OCI-LY1 (cell line): ENCODE measurements at regions not wholly inside any gene's neighbourhood (a gene's known extent, or its start where the extent isn't known, plus 50 kb on each side); places are given as distances from the start of the nearest gene placed in this dataset.

ENCODE experiments used
- H2AFZ ChIP-seq: fragments of 200-600 bp; sonication (generic), shearing (Covaris generic); 2 replicates; pipeline ENCODE4 v1.6.0; 2014; ENCODE audit warnings: antibody characterized with exemption, mild to moderate bottlenecking, low read length
- H3F3A ChIP-seq: fragments of 200-600 bp; sonication (generic), shearing (Covaris generic); 2 replicates; pipeline ENCODE4 v1.6.0; 2014; ENCODE audit warnings: mild to moderate bottlenecking, antibody characterized with exemption, low read length, moderate library complexity; ENCODE audit not compliant: insufficient read depth
- H3K27ac ChIP-seq: fragments of 200-600 bp; sonication (generic); 2 replicates; pipeline ENCODE4 v1.5.1; 2014; ENCODE audit warnings: low read length, mixed run types, mild to moderate bottlenecking, low read depth; ENCODE audit not compliant: poor library complexity, severe bottlenecking
- H3K27me3 ChIP-seq: fragments of 200-600 bp; sonication (generic); 2 replicates; pipeline ENCODE4 v1.6.0; 2014; ENCODE audit warnings: antibody characterized with exemption, mild to moderate bottlenecking, low read length, moderate library complexity; ENCODE audit not compliant: insufficient read depth
- H3K36me3 ChIP-seq: fragments of 200-600 bp; sonication (generic); 2 replicates; pipeline ENCODE4 v1.6.1; 2014; ENCODE audit warnings: mild to moderate bottlenecking, antibody characterized with exemption, low read length, moderate library complexity, mixed read lengths; ENCODE audit not compliant: insufficient read depth
- H3K4me1 ChIP-seq: fragments of 200-600 bp; sonication (generic); 2 replicates; pipeline ENCODE4 v1.5.1; 2014; ENCODE audit warnings: mild to moderate bottlenecking, low read length, moderate library complexity; ENCODE audit not compliant: insufficient read depth, severe bottlenecking
- H3K4me2 ChIP-seq: fragments of 200-600 bp; sonication (generic), shearing (Covaris generic); 2 replicates; pipeline ENCODE4 v1.6.1; 2014; ENCODE audit warnings: low read length
- H3K4me3 ChIP-seq: fragments of 200-600 bp; sonication (generic); 2 replicates; pipeline ENCODE4 v1.5.1; 2014; ENCODE audit warnings: low read length, low read depth, mild to moderate bottlenecking, mixed read lengths; ENCODE audit not compliant: poor library complexity, severe bottlenecking
- H3K79me2 ChIP-seq: fragments of 200-600 bp; shearing (Covaris generic); 2 replicates; pipeline ENCODE4 v1.6.1; 2016; ENCODE audit warnings: mixed run types, low read length, mixed read lengths; ENCODE audit not compliant: insufficient read depth
- H3K9ac ChIP-seq: fragments of 200-600 bp; sonication (generic), shearing (Covaris generic); 2 replicates; pipeline ENCODE4 v1.6.1; 2014; ENCODE audit warnings: mild to moderate bottlenecking, low read length, mixed read lengths
- H3K9me2 ChIP-seq: fragments of 200-600 bp; sonication (generic), shearing (Covaris generic); 2 replicates; pipeline ENCODE4 v1.6.1; 2014; ENCODE audit warnings: low read depth, mild to moderate bottlenecking, low read length, mixed read lengths
- H3K9me3 ChIP-seq: fragments of 200-600 bp; shearing (Covaris generic); 2 replicates; pipeline ENCODE4 v1.6.1; 2014; ENCODE audit warnings: low read length, mixed read lengths
- H4K20me1 ChIP-seq: fragments of 200-600 bp; sonication (generic), shearing (Covaris generic); 2 replicates; pipeline ENCODE4 v1.6.0; 2016; ENCODE audit warnings: mild to moderate bottlenecking, low read length; ENCODE audit not compliant: insufficient read depth
- CTCF ChIP-seq: fragments of 200-600 bp; sonication (generic), shearing (Covaris generic); IDR thresholded peaks from 2 replicates; pipeline ENCODE4 v1.5.1; 2017; ENCODE audit warnings: mild to moderate bottlenecking, antibody characterized with exemption, low read length, moderate library complexity, mixed read lengths
- EZH2 ChIP-seq: fragments of 200-600 bp; sonication (generic), shearing (Covaris generic); IDR thresholded peaks from 2 replicates; pipeline ENCODE4 v1.8.0; 2017; ENCODE audit warnings: borderline replicate concordance, mixed run types, mild to moderate bottlenecking, antibody characterized with exemption, low read length, moderate library complexity, mixed read lengths

- Histone ChIP-seq H3K36me3 (no peaks in the 10 kb centered on the region), H3K9me3 (no peaks in the 10 kb centered on the region), H3F3A (no peaks in the 10 kb centered on the region), H3K4me3 (no peak overlapping the region), H3K9ac (no peak overlapping the region), H3K9me2 (no peaks in the 10 kb centered on the region), H3K4me1 (no peaks in the 10 kb centered on the region), H3K79me2 (no peaks in the 10 kb centered on the region), H3K27ac (no peak overlapping the region), H3K27me3 (no peaks in the 10 kb centered on the region), H3K4me2 (no peak overlapping the region), H4K20me1 (no peaks in the 10 kb centered on the region), H2AFZ (no peak overlapping the region)
- no peak for TF ChIP-seq CTCF
- no peak for TF ChIP-seq EZH2
These were observed 396.5 kb downstream of the SMOC2 start for GRCh38 chr6:168837254-168838036.

- no peaks in the 10 kb centered on the region for H3K79me2 ChIP-seq
- no peak overlapping the region for H3K27ac ChIP-seq
- TF ChIP-seq CTCF (no peak), EZH2 (no peak)
- no peak overlapping the region for H3K4me3 ChIP-seq
- H4K20me1 ChIP-seq, result no peaks in the 10 kb centered on the region
- no peaks in the 10 kb centered on the region for H3K36me3 ChIP-seq
- H3K9me2 ChIP-seq, result no peaks in the 10 kb centered on the region
- no peaks in the 10 kb centered on the region for H3F3A ChIP-seq
- no peaks in the 10 kb centered on the region for H3K4me1 ChIP-seq
- H2AFZ ChIP-seq, result no peak overlapping the region
- H3K9ac ChIP-seq, result no peak overlapping the region
- H3K27me3 ChIP-seq, result no peaks in the 10 kb centered on the region
- H3K4me2 ChIP-seq, result no peak overlapping the region
- no peaks in the 10 kb centered on the region for H3K9me3 ChIP-seq
These were observed 395.0 kb downstream of the SMOC2 start for GRCh38 chr6:168835991-168836390.

- H2AFZ ChIP-seq, result no peak overlapping the region
These were observed 393.8 kb downstream of the SMOC2 start for GRCh38 chr6:168834801-168835200.

More at GRCh38 chr6:168834801-168835200, 393.8 kb downstream of the SMOC2 start:
- Histone ChIP-seq H3K36me3 (no peaks in the 10 kb centered on the region), H3K9me2 (no peaks in the 10 kb centered on the region), H3K4me3 (no peak overlapping the region), H4K20me1 (no peaks in the 10 kb centered on the region), H3K27ac (no peak overlapping the region), H3K4me2 (no peak overlapping the region), H3F3A (no peaks in the 10 kb centered on the region), H3K9ac (no peak overlapping the region), H3K79me2 (no peaks in the 10 kb centered on the region), H3K9me3 (no peaks in the 10 kb centered on the region), H3K27me3 (no peaks in the 10 kb centered on the region), H3K4me1 (no peaks in the 10 kb centered on the region)
- TF ChIP-seq EZH2, result no peak
- TF ChIP-seq CTCF, result no peak
